ENCODE measurements at regions not wholly inside any gene's neighbourhood (a gene's known extent, or its start where the extent isn't known, plus 50 kb on each side); places are given as distances from the start of the nearest gene placed in this dataset.

- no peak for DNase-seq (ENCODE audit: low read depth)
These were observed 94.4 kb upstream of the PRDM1 start for GRCh38 chr6:105991561-105992314.

- DNase-seq (ENCODE audit: low read depth), result no peak
These were observed 96.0 kb upstream of the PRDM1 start for GRCh38 chr6:105990151-105990550.

GRCh38 chr6:105988812-105989577 lies 97.1 kb upstream of the PRDM1 start:
- DNase-seq (ENCODE audit: low read depth), result no peak

- DNase-seq (ENCODE audit: low read depth), result no peak
These were observed 97.8 kb upstream of the PRDM1 start for GRCh38 chr6:105988321-105988720.

- DNase-seq (ENCODE audit: low read depth), result no peak
These were observed 98.6 kb upstream of the PRDM1 start for GRCh38 chr6:105987516-105987915.

GRCh38 chr6:105986998-105987397 lies 99.1 kb upstream of the PRDM1 start:
- DNase-seq (ENCODE audit: low read depth), result peak; percentile 63

GRCh38 chr6:105985816-105986632 lies 100.1 kb upstream of the PRDM1 start:
- no peak for DNase-seq (ENCODE audit: low read depth)

- no peak for DNase-seq (ENCODE audit: low read depth)
These were observed 100.9 kb upstream of the PRDM1 start for GRCh38 chr6:105985098-105985815.

- DNase-seq (ENCODE audit: low read depth), result no peak
These were observed 102.4 kb upstream of the PRDM1 start for GRCh38 chr6:105983763-105984162.

GRCh38 chr6:105982761-105983540 lies 103.2 kb upstream of the PRDM1 start:
- no peak for DNase-seq (ENCODE audit: low read depth)

GRCh38 chr6:105981888-105982358 lies 104.2 kb upstream of the PRDM1 start:
- no peak for DNase-seq (ENCODE audit: low read depth)

- no peak for DNase-seq (ENCODE audit: low read depth)
These were observed 104.9 kb upstream of the PRDM1 start for GRCh38 chr6:105981002-105981887.

- no peak for DNase-seq (ENCODE audit: low read depth)
These were observed 107.2 kb upstream of the PRDM1 start for GRCh38 chr6:105978974-105979373.

- no peak for DNase-seq (ENCODE audit: low read depth)
These were observed 108.1 kb upstream of the PRDM1 start for GRCh38 chr6:105977934-105978504.

GRCh38 chr6:105974986-105975385 lies 111.2 kb upstream of the PRDM1 start:
- DNase-seq (ENCODE audit: low read depth), result no peak

- DNase-seq (ENCODE audit: low read depth), result no peak
These were observed 113.7 kb upstream of the PRDM1 start for GRCh38 chr6:105972440-105972839.

- DNase-seq (ENCODE audit: low read depth), result no peak
These were observed 117.4 kb upstream of the PRDM1 start for GRCh38 chr6:105968603-105969333.

- no peak for DNase-seq (ENCODE audit: low read depth)
These were observed 118.1 kb upstream of the PRDM1 start for GRCh38 chr6:105967917-105968602.
